AG04449 (cell line): ENCODE measurements at regions not wholly inside any gene's neighbourhood (a gene's known extent, or its start where the extent isn't known, plus 50 kb on each side); places are given as distances from the start of the nearest gene placed in this dataset.

Experiments
- CTCF ChIA-PET: fragments of 350-600 bp; formaldehyde crosslinking; extraction: SDS; loops from one replicate; lab custom pipeline; 2021; ENCODE audit warnings: antibody characterized with exemption; lab: Yijun Ruan, JAX
- POLR2A ChIA-PET: fragments of 400-600, 350-600 bp; formaldehyde crosslinking; extraction: SDS; loops from one replicate; lab custom pipeline; 2020; ENCODE audit warnings: antibody characterized with exemption, inconsistent platforms; lab: Yijun Ruan, JAX
- DNase-seq: peaks from one replicate; pipeline ENCODE4 v3.0.0-alpha.2; 2010; ENCODE audit warnings: low read depth, low spot score
- H3K4me3 ChIP-seq: 2 replicates; pipeline ENCODE4 v1.5.1; 2011; ENCODE audit warnings: low read depth, mild to moderate bottlenecking, control low read depth, low read length
- TF ChIP-seq, protein P1 (sequence below): IDR thresholded peaks from one replicate; pipeline ENCODE4 v1.5.1; 2011; ENCODE audit warnings: mild to moderate bottlenecking, moderate library complexity, low read length, control low read depth, inconsistent platforms; ENCODE audit not compliant: insufficient read depth; ENCODE audit errors: missing control alignments

DNA sequence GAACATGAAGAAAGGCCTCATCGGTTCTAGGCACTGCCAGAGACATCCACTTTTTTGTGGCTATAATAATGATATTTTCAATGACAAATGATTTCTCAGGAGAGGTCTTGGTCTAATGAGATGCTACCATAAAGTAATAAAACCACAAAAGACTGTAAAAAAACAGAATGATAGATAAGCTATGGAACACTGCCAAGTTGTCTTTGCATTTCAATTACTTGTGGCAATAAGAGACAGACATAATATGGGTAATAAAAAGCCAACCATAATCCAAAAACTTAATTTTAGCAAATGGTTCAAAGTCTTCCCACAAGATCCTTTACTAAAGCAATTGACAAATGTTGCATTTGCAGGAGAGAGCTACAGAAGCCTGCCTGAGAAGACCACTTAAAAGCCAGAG lies 292.5 kb downstream of the ATPSCKMT start:
- H3K4me3 ChIP-seq: no peak overlapping the region
- TF ChIP-seq, protein P1, sequence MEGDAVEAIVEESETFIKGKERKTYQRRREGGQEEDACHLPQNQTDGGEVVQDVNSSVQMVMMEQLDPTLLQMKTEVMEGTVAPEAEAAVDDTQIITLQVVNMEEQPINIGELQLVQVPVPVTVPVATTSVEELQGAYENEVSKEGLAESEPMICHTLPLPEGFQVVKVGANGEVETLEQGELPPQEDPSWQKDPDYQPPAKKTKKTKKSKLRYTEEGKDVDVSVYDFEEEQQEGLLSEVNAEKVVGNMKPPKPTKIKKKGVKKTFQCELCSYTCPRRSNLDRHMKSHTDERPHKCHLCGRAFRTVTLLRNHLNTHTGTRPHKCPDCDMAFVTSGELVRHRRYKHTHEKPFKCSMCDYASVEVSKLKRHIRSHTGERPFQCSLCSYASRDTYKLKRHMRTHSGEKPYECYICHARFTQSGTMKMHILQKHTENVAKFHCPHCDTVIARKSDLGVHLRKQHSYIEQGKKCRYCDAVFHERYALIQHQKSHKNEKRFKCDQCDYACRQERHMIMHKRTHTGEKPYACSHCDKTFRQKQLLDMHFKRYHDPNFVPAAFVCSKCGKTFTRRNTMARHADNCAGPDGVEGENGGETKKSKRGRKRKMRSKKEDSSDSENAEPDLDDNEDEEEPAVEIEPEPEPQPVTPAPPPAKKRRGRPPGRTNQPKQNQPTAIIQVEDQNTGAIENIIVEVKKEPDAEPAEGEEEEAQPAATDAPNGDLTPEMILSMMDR: no peak
- ChIA-PET POLR2A (no interaction called here), CTCF (interaction anchor here (1.5 kb wide), 1 partner anchor 8 kb away, joined by 3 read pairs; no protein-coding TSS in a partner anchor)
- DNase-seq: no peak

DNA sequence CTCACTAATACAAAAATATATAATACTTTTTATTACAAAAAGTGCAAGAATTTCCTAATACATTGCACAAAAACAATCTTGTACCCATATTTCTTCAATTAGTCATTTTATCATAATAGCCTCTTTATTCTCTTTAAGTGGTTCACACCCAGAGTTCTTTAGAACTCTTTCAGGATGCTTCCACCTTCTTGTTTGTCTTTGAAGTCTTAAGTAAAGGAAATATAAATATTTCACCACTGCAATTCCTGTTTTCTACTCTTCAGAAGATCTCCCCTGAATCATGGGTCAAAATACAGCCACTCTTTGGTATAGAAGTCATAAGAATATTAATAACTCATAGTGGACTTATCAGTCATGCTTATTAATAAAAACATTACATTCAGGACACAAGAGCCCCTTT lies 293.0 kb downstream of the ATPSCKMT start:
- no peak overlapping the region for H3K4me3 ChIP-seq
- no peak for DNase-seq
- TF ChIP-seq, protein P1: no peak
- ChIA-PET CTCF (interaction anchor here (1.5 kb wide), 1 partner anchor 9 kb away, joined by 3 read pairs; no protein-coding TSS in a partner anchor), POLR2A (no interaction called here)

DNA sequence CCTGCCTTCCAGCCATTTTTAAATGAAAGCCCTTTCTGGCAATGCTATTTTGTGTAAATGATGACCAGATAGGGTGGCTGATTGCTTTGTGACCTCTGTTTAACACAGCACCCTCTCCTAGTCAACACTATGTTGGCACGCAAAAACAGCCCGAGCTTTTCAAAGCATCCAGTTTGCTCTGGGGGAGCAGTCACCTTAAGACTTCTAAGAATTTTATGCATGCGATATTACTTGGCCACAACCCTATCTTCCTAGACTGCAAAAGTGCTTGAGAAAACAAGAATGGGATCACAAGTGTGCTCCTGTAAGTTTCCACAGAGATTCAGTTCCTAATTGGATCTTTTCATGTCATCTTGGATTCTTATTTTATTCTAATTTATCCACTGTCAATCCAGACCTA lies 294.1 kb downstream of the ATPSCKMT start:
- no peak overlapping the region for H3K4me3 ChIP-seq
- TF ChIP-seq, protein P1: no peak
- ChIA-PET CTCF (no interaction called here), POLR2A (no interaction called here)
- no peak for DNase-seq

DNA sequence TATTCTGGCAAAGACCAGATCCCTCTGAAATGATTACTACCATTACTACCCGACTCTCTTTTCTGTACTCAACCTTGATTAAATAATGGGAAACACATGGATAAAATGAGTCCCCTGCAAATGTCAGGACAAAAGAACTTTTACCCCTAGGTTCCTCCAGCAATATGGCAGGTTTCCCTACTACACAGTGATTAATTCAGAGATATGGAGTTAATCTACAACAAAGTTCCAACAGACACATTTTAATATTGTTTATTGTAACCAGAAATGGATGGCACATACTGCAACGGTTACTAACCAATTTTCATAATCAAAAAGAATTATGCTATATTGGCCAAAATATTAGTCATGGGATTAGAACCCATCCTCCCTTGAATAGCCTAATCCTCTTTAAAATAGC lies 294.8 kb downstream of the ATPSCKMT start:
- no peak overlapping the region for H3K4me3 ChIP-seq
- ChIA-PET POLR2A (no interaction called here), CTCF (interaction anchor here (0.8 kb wide), 1 partner anchor 33 kb away, joined by 3 read pairs; no protein-coding TSS in a partner anchor)
- DNase-seq: no peak
- TF ChIP-seq, protein P1: no peak

DNA sequence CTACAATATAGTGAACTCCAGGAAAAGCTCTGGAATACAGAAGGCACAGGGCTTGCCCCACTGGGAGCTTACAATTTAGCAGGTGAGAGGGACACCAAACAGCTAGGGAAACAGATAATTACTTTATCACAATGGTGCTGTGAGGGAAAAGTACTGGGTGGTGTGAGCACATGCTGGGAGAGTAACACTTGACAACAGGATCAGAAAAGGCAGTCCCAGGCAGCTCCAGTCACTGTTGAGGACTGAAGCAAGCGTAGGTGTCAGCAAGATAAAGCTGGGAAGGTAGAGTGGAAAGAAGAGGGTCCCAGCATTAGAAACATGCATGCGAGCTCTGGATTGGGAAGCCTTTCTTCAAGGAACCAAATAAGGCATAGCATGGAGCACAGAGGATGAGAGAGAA lies 296.0 kb downstream of the ATPSCKMT start:
- no peak for DNase-seq
- no peak overlapping the region for H3K4me3 ChIP-seq
- ChIA-PET POLR2A (no interaction called here), CTCF (interaction anchor here (0.8 to 1.0 kb wide), 2 partner anchors 14 to 32 kb away, joined by 3 read pairs; no protein-coding TSS in a partner anchor)
- TF ChIP-seq, protein P1: no peak

DNA sequence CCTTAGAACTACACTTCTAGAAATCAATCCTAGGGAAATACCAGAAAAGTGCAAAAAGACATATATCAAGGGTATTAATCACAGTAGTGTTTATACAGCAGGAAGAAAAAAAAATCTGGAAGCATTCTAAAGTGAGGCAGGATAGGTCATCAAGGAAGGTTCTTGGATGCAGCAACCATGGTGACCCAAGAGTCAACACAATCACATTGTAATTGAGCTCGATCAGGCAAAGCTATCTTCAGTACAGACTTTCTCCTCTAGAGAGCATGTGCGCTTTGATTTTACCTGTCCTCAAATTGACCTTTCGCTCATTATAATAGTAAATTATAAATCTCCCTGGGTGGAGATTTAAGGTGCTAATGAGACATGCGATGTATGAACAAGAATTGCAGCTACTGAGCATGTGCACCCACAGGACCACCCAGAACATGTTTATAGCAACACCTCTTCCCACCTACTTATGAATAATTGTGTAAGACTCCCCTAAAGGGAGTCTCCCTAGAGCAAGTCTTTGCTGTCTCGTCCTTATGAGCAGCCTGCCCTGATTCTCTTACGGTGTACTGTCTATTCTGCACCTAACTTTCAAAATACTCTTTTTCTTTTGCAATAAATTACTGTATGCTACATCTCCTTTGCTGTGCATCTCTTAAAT lies 297.7 kb downstream of the ATPSCKMT start:
- ChIA-PET CTCF (interaction anchor here (0.7 kb wide), 1 partner anchor 404 kb away, joined by 3 read pairs; no protein-coding TSS in a partner anchor), POLR2A (no interaction called here)
- no peak for DNase-seq
- no peak overlapping the region for H3K4me3 ChIP-seq
- TF ChIP-seq, protein P1: no peak
